ENCODE measurements at regions not wholly inside any gene's neighbourhood (a gene's known extent, or its start where the extent isn't known, plus 50 kb on each side); places are given as distances from the start of the nearest gene placed in this dataset.

DNA sequence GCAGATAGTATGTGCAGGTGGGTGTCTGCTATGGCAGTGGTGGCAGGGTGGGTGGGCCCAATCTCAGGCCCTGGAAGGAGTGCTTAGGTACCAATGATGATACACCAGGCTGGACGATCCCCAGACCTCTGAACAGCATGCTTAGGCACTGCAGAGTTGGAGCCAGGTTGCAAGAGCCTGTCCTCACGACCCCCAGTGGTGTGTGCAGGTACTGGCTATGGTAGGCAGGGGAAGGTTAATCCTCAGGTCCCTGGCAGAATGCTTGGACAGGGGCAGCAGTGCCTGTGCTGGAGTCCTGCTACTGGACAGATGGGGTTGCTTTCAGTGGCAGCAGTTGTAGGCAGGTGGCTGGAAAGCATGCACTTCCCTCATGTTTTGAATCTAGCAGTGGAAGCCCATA lies 100.5 kb upstream of the NEK7 start:
- TF ChIP-seq, protein P1, sequence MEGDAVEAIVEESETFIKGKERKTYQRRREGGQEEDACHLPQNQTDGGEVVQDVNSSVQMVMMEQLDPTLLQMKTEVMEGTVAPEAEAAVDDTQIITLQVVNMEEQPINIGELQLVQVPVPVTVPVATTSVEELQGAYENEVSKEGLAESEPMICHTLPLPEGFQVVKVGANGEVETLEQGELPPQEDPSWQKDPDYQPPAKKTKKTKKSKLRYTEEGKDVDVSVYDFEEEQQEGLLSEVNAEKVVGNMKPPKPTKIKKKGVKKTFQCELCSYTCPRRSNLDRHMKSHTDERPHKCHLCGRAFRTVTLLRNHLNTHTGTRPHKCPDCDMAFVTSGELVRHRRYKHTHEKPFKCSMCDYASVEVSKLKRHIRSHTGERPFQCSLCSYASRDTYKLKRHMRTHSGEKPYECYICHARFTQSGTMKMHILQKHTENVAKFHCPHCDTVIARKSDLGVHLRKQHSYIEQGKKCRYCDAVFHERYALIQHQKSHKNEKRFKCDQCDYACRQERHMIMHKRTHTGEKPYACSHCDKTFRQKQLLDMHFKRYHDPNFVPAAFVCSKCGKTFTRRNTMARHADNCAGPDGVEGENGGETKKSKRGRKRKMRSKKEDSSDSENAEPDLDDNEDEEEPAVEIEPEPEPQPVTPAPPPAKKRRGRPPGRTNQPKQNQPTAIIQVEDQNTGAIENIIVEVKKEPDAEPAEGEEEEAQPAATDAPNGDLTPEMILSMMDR (IDR thresholded peaks at IDR 0.05; ENCODE audit: low read depth, low read length) = peak; percentile 49
- no peak for TF ChIP-seq EZH2phosphoT487 (IDR thresholded peaks at IDR 0.05; ENCODE audit: low read depth)
